ENCODE measurements at regions not wholly inside any gene's neighbourhood (a gene's known extent, or its start where the extent isn't known, plus 50 kb on each side); places are given as distances from the start of the nearest gene placed in this dataset.

GRCh38 chr21:28758883-28759242 lies 233.8 kb downstream of the LTN1 start:
- TF ChIP-seq POLR2A (IDR thresholded peaks at IDR 0.05; ENCODE audit: low read depth, low read length) (no peak), POLR2AphosphoS5 (IDR thresholded peaks at IDR 0.05; ENCODE audit: insufficient read depth, low read depth, low read length) (no peak), CTCF (IDR thresholded peaks at IDR 0.05; ENCODE audit: extremely low read depth in 1 of 2, insufficient read depth in 1 of 2, low read depth in 1 of 2, low read length in 2 of 2) (no peak)
